Stimulated activated CD4-positive, alpha-beta T cell treated with anti-CD3 and anti-CD28 coated beads, Interleukin-15, amount 100 ng/mL, for 24 hours (primary cell): ENCODE measurements at regions not wholly inside any gene's neighbourhood (a gene's known extent, or its start where the extent isn't known, plus 50 kb on each side); places are given as distances from the start of the nearest gene placed in this dataset.
"Not testable (repeated sequence)": the region's sequence is repeated elsewhere in the genome, so short reads cannot be mapped to it uniquely, and the experiment has no call there.

Source experiments
- DNase-seq: peaks from one replicate; pipeline ENCODE4 v3.0.0-alpha.2; 2020

DNA sequence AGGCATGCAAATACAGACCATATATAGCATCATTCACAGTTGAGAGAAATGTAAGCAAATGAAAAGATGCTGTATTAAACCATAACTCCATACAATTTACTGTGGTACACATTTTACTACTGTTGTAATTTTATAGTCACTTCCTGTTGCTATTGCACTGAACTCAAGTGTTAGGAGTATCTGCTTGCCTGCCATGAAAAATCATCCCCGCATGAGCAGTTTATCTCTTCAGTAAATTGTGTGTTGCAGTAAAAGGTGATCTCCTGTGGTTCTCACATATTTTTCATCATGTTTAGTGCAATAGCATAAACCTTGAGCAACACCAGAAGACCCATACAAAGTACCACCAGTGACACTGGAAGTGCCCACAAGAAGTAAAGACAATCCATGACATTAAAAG is 1153.4 kb downstream of the FAT4 start:
- no peak for DNase-seq

DNA sequence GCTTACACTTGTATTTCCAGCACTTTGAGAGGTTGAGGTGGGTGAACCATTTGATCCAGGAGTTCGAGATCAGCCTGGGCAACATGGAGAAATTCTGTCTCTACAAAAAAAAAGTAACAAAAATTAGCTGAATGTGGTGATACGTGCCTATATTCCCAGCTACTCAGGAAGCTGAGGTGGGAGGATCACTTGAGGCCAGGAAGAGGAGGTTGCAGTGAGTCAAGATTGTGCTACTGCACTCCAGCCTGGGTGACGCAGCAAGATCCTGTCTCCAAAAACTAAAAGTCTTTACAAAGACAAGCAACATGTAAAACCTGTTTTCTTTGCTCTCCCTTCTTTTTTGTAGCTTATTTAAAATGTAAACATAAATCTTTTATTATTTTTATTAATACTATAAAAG is 1156.1 kb downstream of the FAT4 start:
- DNase-seq, result no peak

- DNase-seq, result no peak
Measured at GRCh38 chr4:126475730-126476129, 1157.0 kb upstream of the INTU start.

DNA sequence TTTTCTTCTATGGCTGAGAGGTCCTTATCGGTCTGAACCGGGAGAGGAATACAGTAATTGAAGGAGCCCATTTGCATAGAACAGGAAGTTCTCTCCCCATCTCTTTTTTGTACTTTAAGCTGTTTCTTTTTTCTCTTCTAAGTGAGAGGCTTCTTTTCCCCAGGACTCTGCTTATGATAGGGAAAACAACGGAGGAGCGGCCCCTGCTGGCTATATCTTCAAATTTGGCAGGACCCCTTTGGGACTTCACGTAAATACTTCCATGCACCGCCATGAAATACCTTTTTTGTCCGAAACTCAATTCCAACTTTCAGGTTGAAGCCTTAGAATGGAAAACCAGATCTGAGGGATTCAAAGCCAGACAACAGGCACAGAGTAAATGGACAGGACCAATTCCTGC is 1153.0 kb upstream of the INTU start:
- DNase-seq, result no peak

GRCh38 chr4:126482311-126482710 is 1150.4 kb upstream of the INTU start:
- DNase-seq, result no peak

DNA sequence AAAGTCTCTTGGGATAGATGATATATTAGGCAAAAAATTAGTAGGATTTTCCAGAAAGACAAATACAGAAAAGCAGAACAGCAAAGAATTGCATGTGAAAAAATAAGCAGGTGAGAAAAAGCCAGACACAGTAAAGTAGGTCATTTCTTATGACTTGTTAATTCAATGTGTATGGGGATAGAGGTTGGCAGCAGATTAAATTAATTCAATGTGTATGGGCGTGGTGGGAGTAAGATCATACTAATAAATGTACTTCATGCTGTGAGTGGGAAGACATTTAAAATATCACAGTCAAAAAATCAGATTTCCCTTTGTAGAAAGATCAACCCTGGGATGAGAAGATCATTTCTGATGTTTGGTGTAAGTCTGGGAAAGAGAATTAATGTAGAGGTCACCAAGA is 1146.4 kb upstream of the INTU start:
- DNase-seq, result no peak

DNA sequence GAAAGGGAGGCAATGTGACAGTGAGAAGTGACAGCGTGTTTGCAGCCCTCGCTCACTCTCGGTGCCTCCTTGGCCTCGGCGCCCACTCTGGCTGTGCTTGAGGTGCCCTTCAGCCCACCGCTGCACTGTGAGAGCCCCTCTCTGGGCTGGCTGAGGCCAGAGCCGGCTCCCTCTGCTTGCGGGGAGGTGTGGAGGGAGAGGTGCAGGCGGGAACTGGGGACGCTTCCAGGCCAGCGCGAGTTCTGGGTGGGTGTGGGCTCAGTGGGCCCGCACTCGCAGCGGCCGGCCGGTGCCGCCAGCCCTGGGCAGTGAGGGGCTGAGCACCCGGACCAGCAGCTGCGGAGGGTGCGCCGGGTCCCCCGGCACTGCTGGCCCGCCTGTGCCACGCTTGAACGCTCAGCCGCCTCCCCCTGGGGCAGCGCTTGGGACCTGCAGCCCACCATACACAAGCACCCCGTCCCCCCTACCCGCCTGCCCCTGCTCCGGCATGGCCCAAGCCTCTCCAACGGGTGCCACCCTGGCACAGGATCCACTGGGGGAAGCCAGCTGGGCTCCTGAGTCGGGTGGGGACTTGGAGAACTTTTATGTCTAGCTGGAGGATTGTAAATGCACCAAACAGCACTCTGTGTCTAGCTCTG is 1142.8 kb upstream of the INTU start:
- no peak for DNase-seq

- DNase-seq, result no peak
Measured at GRCh38 chr4:126495163-126495752, 1137.5 kb upstream of the INTU start.

- no peak for DNase-seq
Measured at GRCh38 chr4:126512979-126513378, 1119.8 kb upstream of the INTU start.

DNA sequence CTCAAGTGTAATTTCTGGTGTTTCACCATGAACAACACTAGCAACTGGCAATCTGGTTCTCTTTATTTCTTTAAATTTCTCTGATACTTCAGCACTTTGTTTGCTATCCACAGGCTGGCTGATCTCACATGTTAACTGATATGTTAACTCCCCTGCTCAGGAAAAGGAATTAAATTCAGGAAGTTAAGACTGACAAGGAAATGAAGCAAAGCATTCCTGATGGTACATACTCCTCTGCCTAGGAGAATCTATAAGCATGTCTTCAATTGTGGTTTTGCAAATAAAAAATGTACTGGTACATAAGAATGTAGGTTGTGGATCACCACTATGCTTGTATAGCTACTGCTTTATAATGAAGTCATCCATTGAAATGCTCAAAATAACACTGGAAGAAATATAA is 1119.2 kb upstream of the INTU start:
- no peak for DNase-seq

- DNase-seq, result no peak
Measured at GRCh38 chr4:126520731-126521130, 1112.0 kb upstream of the INTU start.

DNA sequence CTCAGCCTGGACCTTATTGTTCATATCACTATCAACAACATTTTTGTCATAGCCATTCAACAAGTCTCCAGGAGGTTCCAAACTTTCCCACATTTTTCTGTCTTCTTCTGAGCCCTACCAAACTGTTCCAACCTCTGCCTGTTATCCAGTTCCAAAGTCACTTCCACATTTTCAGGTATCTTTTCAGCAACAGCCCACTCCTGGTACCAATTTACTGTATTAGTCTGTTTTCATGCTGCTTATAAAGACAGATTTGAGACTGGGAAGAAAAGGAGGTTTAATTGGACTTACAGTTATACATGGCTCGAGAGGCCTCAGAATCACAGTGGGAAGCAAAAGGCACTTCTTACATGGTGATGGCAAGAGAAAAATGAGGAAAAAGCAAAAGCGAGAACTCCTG is 1107.4 kb upstream of the INTU start:
- not testable (repeated sequence) for DNase-seq

DNA sequence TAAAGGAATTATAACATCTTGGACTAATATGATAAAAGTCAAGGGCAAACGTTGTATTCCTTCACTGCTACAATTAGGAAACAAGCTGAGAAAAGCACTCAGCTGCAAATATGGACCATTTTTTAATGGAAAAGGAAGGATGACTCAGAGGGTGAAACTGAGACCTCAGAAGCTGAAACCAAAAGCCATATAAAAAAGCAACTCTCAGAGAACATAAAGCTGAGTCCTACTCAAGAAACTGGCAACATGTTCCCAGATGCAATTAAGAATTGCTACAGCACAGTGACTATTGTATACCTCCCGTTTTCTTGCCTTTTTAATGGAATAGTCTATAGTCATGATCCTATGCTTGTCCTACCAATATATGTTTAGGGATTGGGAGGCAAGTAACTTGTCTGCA is 1106.4 kb upstream of the INTU start:
- no peak for DNase-seq

DNA sequence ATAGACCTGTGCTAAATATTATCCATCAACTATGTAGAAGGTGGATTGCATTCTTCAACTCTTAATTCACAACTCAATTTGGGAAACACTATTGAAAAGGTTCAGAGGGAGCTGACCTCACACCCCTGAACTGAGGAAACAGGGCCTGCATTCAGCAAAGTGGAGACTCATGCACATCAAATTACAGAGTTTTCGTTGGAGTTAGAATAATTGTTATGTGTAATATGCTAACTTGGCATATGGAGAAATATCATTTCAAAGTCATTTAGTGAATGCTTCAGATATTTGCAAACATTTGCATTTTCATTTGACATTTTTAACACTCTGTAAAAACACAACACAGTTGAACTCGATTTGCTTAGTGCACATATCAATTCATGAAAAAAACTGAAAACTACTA is 1102.8 kb upstream of the INTU start:
- no peak for DNase-seq

- no peak for DNase-seq
Measured at GRCh38 chr4:126530996-126531585, 1101.7 kb upstream of the INTU start.

DNA sequence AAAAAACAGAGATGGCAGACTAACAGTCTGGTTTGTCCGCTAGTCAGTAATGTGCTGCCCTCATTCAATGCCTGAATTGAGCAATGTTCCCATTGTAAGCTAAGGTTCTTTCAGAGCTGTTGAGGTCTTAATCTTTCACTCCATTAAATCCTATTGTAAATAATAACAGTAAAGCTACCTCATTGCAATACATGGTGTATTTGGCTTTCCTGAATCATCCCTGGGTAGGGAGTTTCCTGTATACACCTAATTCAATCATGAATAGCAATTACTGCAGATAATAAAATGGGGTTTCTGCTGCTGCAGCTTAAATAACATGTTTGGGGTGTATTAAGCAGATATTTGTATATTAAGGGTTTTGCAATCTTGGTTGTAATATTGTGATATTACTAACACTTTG is 1100.2 kb upstream of the INTU start:
- no peak for DNase-seq

- DNase-seq, result no peak
Measured at GRCh38 chr4:126533146-126533805, 1099.5 kb upstream of the INTU start.

- DNase-seq, result no peak
Measured at GRCh38 chr4:126539771-126540170, 1093.0 kb upstream of the INTU start.

DNA sequence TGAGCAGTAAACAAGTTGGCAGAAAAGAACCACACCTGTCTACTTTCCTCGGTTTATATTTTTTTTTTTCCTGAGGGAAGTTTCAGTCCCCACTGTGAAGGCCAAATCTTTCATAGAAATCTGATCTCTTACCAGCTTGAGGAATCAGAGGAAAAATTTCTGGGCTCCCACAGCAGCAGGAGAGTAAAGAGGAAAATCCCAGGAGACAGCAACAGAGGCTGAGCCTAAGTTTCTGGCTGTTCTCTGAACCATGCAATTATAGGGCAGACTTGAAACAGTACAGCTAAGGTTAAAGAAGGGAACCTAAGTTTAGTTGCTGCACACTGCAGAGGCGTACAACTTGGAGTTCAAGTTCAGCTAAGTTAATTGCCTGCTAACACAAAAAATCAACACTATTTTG is 1090.9 kb upstream of the INTU start:
- no peak for DNase-seq

GRCh38 chr4:126544276-126544675 is 1088.5 kb upstream of the INTU start:
- no peak for DNase-seq

- not testable (repeated sequence) for DNase-seq
Measured at GRCh38 chr4:126546197-126546596, 1086.6 kb upstream of the INTU start.

DNA sequence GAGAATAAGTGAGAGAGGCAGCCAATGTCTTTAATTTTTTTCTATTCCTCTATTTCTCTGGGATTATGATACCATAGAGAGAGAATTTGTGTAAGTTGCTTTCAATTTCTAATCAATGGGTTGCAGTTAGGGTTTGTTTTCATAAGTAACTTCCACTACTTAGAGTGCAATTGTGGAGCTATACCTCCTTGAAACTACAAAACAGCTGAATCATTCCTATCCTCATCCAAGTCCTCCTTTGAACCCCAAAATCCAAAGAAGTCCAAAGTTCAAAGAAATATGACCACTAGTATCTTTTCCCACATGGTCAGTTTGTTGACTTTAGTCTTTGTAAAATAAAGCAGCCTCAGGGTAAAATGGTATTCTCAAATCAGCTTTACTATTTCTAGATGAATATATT is 1085.4 kb upstream of the INTU start:
- no peak for DNase-seq

- DNase-seq, result no peak
Measured at GRCh38 chr4:126548890-126549289, 1083.9 kb upstream of the INTU start.

- no peak for DNase-seq
Measured at GRCh38 chr4:126552321-126552720, 1080.4 kb upstream of the INTU start.
